Lower leg skin (tissue), 4 donors: ENCODE measurements at regions not wholly inside any gene's neighbourhood (a gene's known extent, or its start where the extent isn't known, plus 50 kb on each side); places are given as distances from the start of the nearest gene placed in this dataset.

ENCODE experiments used
- DNase-seq, 2 donors: peaks; one replicate each; pipeline ENCODE4 v3.0.0-alpha.2; 2019; ENCODE audit warnings: low spot score in 2 of 2
- H3K4me3 ChIP-seq: fragments of 200-600 bp; sonication (generic); 2 replicates; pipeline ENCODE4 v1.5.1; 2017; ENCODE audit warnings: mild to moderate bottlenecking, low read depth; ENCODE audit not compliant: poor library complexity, severe bottlenecking
- POLR2A ChIP-seq, 2 donors: fragments of 450-650 bp; IDR thresholded peaks; one replicate each; pipeline ENCODE4 v1.6.1; 2016 to 2017; ENCODE audit warnings: antibody characterized with exemption in 2 of 2, mild to moderate bottlenecking in 1 of 2, moderate library complexity in 1 of 2
- WGBS, 2 donors: methylation state at CpG; one replicate each; pipeline ENCODE4 v1.1.5; 2018; 5-methylcytosine and 5-hydroxymethylcytosine counted together
- intact Hi-C: fragments of 100-400 bp; cut with DNase I; formaldehyde crosslinking; loops from one replicate; pipeline ENCODE4 v1.15.0; 2023; ENCODE audit warnings: low total_unique reads
- TF ChIP-seq, protein P1 (sequence below), 3 donors: fragments of 450-650 bp; IDR thresholded peaks; one replicate each; pipeline ENCODE4 v1.5.1; 2016; ENCODE audit warnings: antibody characterized with exemption in 3 of 3, mild to moderate bottlenecking in 3 of 3, moderate library complexity in 2 of 3

DNA sequence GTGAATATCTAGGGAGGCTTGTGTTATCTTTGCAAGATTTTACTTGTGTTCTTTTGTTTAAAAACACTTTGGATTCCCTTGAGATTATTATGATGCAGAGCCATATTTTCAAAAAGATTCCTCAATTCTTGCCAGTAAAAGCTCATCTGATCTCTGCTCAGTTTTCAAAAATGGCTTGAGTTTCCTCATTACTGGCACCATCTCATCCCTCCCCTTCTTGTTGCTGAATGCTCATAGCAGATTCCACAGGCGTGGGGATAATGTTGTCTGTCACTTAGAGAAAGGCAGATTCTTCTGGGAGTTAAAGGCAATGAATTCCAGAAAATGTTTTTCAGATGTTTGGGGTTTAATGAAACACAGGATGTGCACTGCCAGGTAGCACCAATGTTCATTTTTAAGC is 170.4 kb upstream of the TANK start:
- 44 to 75% methylated on average over 1 of the region's 1 CpG for WGBS, 2 donors
- TF ChIP-seq POLR2A (IDR thresholded peaks at IDR 0.05) = no peak
- TF ChIP-seq, protein P1, sequence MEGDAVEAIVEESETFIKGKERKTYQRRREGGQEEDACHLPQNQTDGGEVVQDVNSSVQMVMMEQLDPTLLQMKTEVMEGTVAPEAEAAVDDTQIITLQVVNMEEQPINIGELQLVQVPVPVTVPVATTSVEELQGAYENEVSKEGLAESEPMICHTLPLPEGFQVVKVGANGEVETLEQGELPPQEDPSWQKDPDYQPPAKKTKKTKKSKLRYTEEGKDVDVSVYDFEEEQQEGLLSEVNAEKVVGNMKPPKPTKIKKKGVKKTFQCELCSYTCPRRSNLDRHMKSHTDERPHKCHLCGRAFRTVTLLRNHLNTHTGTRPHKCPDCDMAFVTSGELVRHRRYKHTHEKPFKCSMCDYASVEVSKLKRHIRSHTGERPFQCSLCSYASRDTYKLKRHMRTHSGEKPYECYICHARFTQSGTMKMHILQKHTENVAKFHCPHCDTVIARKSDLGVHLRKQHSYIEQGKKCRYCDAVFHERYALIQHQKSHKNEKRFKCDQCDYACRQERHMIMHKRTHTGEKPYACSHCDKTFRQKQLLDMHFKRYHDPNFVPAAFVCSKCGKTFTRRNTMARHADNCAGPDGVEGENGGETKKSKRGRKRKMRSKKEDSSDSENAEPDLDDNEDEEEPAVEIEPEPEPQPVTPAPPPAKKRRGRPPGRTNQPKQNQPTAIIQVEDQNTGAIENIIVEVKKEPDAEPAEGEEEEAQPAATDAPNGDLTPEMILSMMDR (IDR thresholded peaks at IDR 0.05) = no peak
- DNase-seq = no peak
- H3K4me3 ChIP-seq = no peak overlapping the region
- intact Hi-C loops = loop anchor here (10.0 kb wide), 2 partner anchors 885 to 1075 kb away; no protein-coding TSS in a partner anchor

DNA sequence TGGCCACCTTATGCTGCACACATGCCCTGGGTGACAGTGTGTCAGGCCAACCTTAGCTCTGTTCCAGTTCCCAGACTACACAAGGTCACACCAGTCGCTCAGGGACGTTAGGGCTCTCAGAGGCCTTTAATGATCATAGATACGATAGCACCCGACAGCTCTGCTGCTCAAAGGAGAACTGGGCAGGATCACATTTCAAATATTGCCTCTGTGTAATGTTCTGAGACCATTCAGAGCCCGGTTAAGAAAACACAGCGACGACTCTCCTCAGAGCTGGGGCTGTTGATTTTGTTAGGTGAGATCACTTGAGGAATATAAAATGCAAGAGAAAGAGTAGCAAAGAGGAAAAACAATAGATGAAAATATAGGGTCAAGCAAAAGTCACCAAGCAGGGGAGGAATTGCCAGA is 166.6 kb upstream of the TANK start:
- H3K4me3 ChIP-seq = no peak overlapping the region
- TF ChIP-seq, protein P1 (IDR thresholded peaks at IDR 0.05) = no peak
- TF ChIP-seq POLR2A (IDR thresholded peaks at IDR 0.05) = no peak
- no peak for DNase-seq
- WGBS, 2 donors = 89 to 91% methylated on average over 7 of the region's 7 CpGs
- intact Hi-C loops = no loop called here

DNA sequence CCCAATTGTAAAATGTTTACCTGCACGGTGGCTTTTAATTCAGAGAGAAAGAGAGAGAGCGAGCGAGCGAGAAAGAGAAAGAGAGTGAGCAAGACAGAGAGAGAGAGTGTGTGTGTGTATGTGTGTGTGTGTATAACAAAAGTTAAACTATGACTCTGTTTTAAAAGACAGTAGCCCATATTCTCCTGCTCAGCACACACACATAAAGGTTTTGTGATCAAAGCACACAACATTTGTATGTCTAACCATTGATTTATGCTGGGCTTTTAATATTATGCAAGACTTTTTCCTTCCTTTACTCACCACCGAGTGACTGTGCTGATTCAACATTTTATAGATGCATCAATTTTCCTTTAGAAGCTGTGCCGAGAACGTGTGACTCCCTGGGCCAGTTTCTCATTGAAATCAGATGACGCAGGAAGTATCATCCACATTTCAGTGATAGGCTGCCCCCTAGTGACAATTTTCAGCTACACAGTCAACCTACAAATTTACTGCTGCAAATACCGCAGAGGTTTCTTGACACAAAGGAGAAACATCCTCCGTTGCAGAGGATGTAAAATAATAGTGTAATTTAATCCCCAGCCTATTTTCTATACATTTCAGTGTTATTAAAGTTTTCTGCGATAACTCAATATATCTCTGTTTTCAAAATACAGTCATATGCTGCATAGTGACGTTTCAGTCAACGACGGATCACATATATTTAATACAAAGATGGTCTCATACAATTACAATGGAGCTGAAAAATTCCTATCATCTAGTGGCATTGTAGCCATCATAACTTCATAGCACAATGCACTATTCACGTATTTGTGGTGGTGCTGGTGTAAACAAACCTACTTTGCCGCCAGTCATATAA is 165.9 kb upstream of the TANK start:
- WGBS, 2 donors = 46% methylated on average over 16 of the region's 16 CpGs
- intact Hi-C loops = no loop called here
- no peak overlapping the region for H3K4me3 ChIP-seq
- TF ChIP-seq, protein P1 (IDR thresholded peaks at IDR 0.05) = no peak
- no peak for TF ChIP-seq POLR2A (IDR thresholded peaks at IDR 0.05)
- DNase-seq = peak; percentile 89 to 90

DNA sequence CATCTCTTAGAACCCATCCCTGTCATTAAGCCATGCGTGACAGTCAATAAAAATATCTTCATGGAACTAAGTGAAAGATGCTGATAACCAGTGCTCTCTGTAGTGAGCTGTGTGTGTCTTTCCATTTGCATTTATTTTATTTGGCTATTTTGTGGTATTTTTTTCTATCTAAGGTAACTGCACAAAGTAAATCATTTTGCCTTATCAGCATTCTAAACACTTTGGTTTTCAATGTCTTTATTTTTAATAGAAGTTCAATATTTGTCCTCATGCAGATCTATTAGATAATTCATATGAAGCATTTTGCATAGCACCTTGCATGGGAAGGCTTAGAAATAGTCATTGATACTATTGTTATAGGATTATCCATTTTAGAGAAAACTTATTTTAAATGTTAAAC is 163.6 kb upstream of the TANK start:
- intact Hi-C loops = no loop called here
- TF ChIP-seq POLR2A (IDR thresholded peaks at IDR 0.05) = no peak
- TF ChIP-seq, protein P1 (IDR thresholded peaks at IDR 0.05) = no peak
- 93 to 97% methylated on average over 1 of the region's 1 CpG for WGBS, 2 donors

DNA sequence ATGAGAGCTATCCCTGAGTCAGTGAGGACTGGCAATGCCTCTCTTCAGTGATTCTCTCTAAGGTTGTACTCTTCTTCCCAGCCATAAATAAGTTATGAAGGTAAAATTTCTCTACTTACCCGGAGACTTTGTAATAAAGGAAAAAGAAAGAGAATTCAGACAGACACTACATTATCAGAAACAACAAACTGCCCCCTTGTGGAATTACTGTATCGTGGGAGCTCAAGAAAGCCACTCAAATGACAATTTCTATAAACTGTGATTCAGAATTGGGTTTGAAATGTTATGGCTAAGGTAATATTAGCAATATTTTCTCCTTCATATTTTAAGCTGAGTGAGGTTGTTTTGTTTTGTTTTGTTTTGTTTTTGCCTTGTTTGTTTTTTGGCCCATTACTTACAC is 155.8 kb upstream of the TANK start:
- no peak overlapping the region for H3K4me3 ChIP-seq
- no peak for DNase-seq
- intact Hi-C loops = no loop called here
- 44 to 54% methylated on average over 2 of the region's 2 CpGs for whole genome bisulfite sequencing, 2 donors
- TF ChIP-seq POLR2A (IDR thresholded peaks at IDR 0.05) = no peak
- TF ChIP-seq, protein P1 (IDR thresholded peaks at IDR 0.05) = no peak

More for the DNA sequence above, 163.6 kb upstream of the TANK start:
- H3K4me3 ChIP-seq = no peak overlapping the region
- no peak for DNase-seq
